Cardiac septum (tissue), 1 donor: ENCODE measurements at regions not wholly inside any gene's neighbourhood (a gene's known extent, or its start where the extent isn't known, plus 50 kb on each side); places are given as distances from the start of the nearest gene placed in this dataset.
"Not testable (repeated sequence)": the region's sequence is repeated elsewhere in the genome, so short reads cannot be mapped to it uniquely, and the experiment has no call there.

Experiments used
- DNase-seq: peaks from one replicate; pipeline ENCODE4 v3.0.0-alpha.2; 2020; ENCODE audit warnings: low spot score
- intact Hi-C: fragments of 100-400 bp; cut with DNase I; formaldehyde crosslinking; loops from one replicate; pipeline ENCODE4 v1.14.0; 2022
- donor health status: DM: no; HTN: no; CAD: no.

DNA sequence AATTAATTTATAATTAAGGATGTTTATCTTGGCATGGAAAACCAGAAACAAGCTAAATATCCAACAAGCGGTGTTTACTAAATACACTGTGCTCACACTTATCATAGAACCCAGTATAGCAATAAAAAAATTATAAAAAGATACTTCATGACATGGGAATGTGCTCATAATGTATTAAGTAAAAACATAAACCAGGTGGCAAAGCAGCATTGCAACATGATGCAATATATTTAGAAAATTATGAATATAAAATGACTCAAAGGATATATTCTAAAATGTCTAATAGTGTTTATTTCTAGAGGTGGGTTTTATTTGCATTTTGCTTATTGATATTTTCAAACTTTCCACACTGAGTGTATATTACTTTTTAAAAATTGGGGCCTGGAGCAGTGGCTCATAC lies 84.4 kb upstream of the ATL2 start:
- no peak for DNase-seq
- intact Hi-C loops = no loop called here

GRCh38 chr2:38460313-38460712 lies 83.2 kb upstream of the ATL2 start:
- intact Hi-C loops = no loop called here
- no peak for DNase-seq

- no peak for DNase-seq
- intact Hi-C loops = no loop called here
Observed at GRCh38 chr2:38454081-38454480, 77.0 kb upstream of the ATL2 start.

GRCh38 chr2:38451778-38452177 lies 74.7 kb upstream of the ATL2 start:
- intact Hi-C loops, DNase-seq: not testable (repeated sequence)

DNA sequence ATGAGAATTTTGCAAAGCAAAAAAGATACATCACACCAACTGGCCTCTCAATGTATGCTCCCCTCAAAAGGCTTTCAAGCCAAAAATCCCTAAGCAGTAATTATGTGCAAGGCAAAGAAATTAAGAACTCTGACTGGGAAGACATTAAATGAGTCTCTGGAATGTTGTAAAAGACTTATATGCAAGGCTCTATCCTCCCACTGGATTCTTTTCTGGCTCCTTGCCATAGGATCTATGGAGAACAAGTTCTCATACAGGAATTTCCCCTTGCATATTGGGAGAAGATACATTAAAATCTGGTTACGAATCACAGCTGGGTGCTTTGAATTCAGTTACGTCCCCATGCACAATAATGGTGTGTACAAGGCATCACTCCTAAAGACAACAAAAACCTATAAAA lies 73.4 kb upstream of the ATL2 start:
- DNase-seq = no peak
- intact Hi-C loops = no loop called here

DNA sequence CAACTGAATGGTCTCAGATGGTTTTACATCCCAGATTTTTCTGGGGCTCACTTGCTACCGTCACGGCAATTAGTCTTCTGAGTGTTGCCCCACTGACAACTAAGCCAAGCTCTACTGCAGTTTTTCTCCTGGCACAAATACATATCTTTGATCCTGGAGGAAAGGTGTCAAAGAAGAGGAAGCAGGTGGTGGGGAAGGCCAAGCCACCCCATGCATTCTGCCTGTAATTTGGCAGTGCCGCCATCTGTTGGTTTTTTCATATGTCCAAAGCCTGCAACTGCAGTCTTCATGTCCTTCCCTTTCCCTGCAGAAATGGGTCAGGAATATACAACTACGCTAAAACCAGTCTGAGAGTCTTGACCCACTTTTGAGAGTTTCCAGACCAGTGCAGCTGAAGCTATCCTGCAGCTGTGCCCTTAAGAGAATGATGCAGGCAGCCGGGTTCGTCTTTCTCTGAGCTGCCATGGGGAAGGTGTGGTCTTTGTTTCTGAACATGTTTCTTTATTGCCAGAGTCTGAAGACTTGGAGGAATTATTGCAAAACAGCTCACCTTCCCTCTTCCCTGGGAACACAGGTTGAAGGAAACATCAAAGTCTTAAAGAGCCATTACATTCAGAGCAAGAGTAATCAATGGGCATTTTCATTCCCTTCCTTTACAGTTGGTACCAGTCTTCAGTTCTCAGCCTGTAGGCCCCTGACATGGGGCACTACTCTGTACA lies 71.8 kb upstream of the ATL2 start:
- no peak for DNase-seq
- intact Hi-C loops = no loop called here

DNA sequence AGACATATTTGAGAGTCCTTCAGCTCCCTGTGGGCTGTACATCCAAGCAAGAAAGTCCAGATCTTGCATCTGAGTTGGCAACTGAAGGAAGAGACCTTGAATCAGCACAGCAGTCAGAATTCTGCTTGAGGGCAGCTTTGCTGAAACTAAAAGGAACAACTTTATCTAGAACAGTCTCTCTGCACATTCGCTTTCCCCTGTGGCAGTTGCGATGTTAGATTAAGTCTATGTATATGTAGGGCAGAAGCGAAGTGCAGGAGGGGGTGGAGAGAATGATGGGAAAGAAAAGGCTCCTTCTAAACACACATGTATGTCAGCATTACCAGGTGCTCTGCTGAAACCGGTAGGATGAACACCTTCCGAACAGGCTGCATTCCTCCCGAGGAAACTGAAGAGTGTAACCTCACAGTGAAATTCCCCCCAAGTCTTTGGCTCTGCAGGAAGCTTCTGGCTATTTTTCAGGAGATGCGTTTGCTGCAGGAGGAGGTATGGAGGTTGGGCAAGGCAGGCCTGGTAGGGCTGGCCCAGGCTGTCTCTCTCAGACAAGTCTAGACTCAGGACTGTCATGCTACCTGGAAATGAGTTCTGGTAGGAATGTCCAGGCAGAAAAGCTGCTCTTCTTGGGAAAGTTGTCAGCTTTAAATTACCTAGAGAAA lies 70.0 kb upstream of the ATL2 start:
- no peak for DNase-seq
- intact Hi-C loops = no loop called here

GRCh38 chr2:38446418-38446817 lies 69.3 kb upstream of the ATL2 start:
- no peak for DNase-seq
- intact Hi-C loops = no loop called here

- intact Hi-C loops = no loop called here
- no peak for DNase-seq
Observed at GRCh38 chr2:38444247-38444646, 67.2 kb upstream of the ATL2 start.

- intact Hi-C loops = no loop called here
- no peak for DNase-seq
Observed at GRCh38 chr2:38442643-38443541, 65.8 kb upstream of the ATL2 start.

- DNase-seq = no peak
- intact Hi-C loops = no loop called here
Observed at GRCh38 chr2:38441346-38441745, 64.3 kb upstream of the ATL2 start.

- no peak for DNase-seq
- intact Hi-C loops = no loop called here
Observed at GRCh38 chr2:38440655-38441054, 63.6 kb upstream of the ATL2 start.

DNA sequence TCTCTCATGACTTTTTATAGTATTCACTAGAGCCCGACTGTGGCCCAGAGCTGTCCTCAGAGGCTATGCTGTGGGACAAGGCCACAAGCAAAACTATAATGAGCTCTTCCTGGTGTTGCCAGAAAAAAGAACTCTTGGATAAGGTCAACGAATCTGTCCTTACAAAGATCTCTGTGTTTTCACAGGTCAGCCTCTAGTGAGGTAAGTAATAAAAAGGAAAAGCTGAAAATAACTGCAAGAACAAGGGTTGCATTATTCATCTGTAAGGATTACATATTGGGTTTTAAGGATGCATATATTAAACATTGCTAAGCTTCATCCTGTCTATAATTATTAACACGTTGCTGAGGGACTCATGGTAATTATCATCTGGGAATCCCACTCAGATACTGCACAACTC lies 62.8 kb upstream of the ATL2 start:
- intact Hi-C loops = no loop called here
- DNase-seq = no peak

DNA sequence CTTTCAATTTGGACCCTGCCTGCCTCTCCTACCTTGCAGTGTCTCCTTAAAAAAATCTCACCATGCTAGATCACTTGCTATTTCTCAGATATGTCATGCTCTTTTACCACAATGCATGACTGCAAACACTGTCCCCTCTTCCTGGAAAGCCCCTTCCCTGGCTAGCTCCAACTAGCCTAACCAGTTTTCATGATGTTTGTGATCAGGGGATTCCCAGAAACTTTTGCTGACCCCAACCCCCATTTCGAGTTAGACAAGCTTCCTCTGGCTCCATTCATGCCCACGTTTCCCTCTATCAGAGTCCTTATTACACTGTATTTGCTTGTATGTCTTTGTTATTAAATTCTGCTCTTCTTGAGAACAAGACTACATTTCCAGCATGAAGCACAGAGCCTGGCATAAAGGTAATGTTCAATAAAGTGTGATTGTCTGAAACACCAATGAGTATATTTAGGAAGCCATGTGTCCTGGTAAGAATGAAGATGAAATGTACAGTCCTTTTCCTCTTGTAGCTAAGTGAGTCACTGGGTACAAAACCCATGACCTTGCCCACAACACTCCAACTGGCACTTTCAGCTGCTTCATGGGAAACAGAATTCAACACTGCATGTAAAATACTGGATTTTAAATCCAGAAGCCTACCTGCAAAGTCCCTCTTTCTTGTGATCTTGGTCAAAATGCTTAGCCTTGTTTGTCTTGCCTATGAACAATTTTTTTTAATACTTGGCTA lies 62.0 kb upstream of the ATL2 start:
- intact Hi-C loops = no loop called here
- DNase-seq = no peak

DNA sequence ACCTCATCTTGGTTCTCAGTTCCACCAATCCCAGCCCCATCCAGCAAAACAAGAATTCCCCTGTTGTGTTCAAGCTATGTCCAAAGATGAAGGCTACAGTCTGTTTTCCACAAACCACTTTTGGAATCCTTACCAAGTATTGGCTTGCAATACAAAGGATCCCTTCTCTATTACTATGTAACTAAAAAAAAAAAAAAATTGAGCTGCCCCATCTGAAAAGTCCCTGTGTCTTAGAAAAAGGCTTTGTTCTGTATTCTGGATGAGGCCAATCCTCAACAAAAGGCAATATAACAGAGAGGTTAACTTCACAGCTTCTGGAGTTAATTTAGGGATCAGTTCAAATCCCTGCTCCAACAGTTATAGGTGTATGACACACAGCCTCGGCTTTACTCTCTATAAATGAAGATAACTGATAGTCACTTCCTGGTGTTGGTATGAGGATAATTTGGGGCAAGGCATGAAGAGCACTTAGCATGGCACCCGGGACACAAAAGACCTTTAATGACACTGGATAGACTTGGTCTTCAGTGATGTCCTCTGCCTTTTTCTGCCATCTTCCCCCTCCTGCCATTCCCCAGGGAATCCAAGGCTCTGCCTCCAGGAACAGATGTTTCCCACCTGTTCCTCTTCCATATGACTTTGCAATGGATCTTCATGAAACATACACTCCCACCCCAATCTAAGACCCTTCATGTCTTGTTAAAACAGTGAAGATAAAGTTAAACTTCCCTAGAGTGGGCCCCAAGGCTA lies 61.2 kb upstream of the ATL2 start:
- DNase-seq = no peak
- intact Hi-C loops = no loop called here

- intact Hi-C loops = no loop called here
- DNase-seq = no peak
Observed at GRCh38 chr2:38436227-38436664, 59.2 kb upstream of the ATL2 start.

GRCh38 chr2:38435775-38436174 lies 58.7 kb upstream of the ATL2 start:
- intact Hi-C loops = no loop called here
- no peak for DNase-seq

GRCh38 chr2:38434595-38434994 lies 57.5 kb upstream of the ATL2 start:
- intact Hi-C loops = no loop called here
- DNase-seq = no peak

DNA sequence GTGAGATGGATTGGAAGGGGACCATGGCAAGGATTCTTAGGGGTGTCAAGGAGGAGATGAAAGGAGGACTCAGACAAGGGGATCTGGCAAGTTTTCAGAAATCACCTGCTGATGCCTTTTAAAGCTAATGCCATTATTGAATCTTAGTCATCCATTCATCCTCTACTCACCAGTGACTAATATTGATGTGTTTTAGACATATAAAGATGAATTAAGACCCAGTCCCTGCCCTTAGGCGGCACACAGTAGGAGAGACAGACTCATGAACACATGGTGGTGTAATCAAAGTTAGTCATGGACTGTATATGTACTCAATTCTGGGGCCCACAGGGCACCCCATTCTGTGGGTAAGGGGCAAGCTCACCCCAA lies 56.5 kb upstream of the ATL2 start:
- no peak for DNase-seq
- intact Hi-C loops = no loop called here
